CD14-positive monocyte (primary cell): ENCODE measurements at regions not wholly inside any gene's neighbourhood (a gene's known extent, or its start where the extent isn't known, plus 50 kb on each side); places are given as distances from the start of the nearest gene placed in this dataset.

Source experiments
- DNase-seq, 3 donors: peaks; one replicate each; pipeline ENCODE4 v3.0.0-alpha.2; 2011 to 2022
- H2AFZ ChIP-seq: 2 replicates; pipeline ENCODE4 v1.6.0; 2012; ENCODE audit warnings: mild to moderate bottlenecking, low read depth, low read length, inconsistent platforms; ENCODE audit not compliant: insufficient read depth, poor library complexity, severe bottlenecking
- H3K27ac ChIP-seq, 2 donors: 1 replicate in 1 of 2; 2 replicates in 1 of 2; pipeline ENCODE4 v1.5.1; 2012 to 2013; ENCODE audit warnings: low read length in 2 of 2, control low read depth in 1 of 2, inconsistent platforms in 1 of 2, low read depth in 1 of 2, mild to moderate bottlenecking in 1 of 2
- H3K27me3 ChIP-seq, 2 donors: one replicate each; pipeline versions ENCODE4 v1.6.0 to v1.6.1; 2011 to 2013; ENCODE audit warnings: low read length in 2 of 2; ENCODE audit not compliant: control insufficient read depth in 2 of 2, insufficient read depth in 2 of 2
- H3K36me3 ChIP-seq, 2 donors: replicated peaks in 1 of 2; 1 replicate in 1 of 2; 2 replicates in 1 of 2; pipeline versions ENCODE4 v1.5.1 to v1.6.1; 2012 to 2013; ENCODE audit warnings: low read length in 2 of 2, control low read depth in 1 of 2, inconsistent platforms in 1 of 2, mild to moderate bottlenecking in 1 of 2; ENCODE audit not compliant: insufficient read depth in 2 of 2, control insufficient read depth in 1 of 2
- H3K4me1 ChIP-seq, 2 donors: 1 replicate in 1 of 2; 2 replicates in 1 of 2; pipeline versions ENCODE4 v1.5.1 to v1.6.1; 2012 to 2013; ENCODE audit warnings: low read length in 2 of 2, control low read depth in 1 of 2, inconsistent platforms in 1 of 2, mild to moderate bottlenecking in 1 of 2, moderate library complexity in 1 of 2; ENCODE audit not compliant: insufficient read depth in 2 of 2, control insufficient read depth in 1 of 2
- H3K4me2 ChIP-seq: replicated peaks from 2 replicates; pipeline ENCODE3; 2012; ENCODE audit warnings: low read length, moderate library complexity, mild to moderate bottlenecking; ENCODE audit not compliant: poor library complexity, severe bottlenecking; ENCODE audit errors: extremely low read depth
- H3K4me3 ChIP-seq, 3 experiments: fragments of 200-600 bp in 1 of 3; sonication (generic) in 1 of 3; replicated peaks in 1 of 3; 1 replicate in 2 of 3; 2 replicates in 1 of 3; pipeline ENCODE4 v1.5.1; 2011 to 2013; ENCODE audit warnings: low read length in 3 of 3, mild to moderate bottlenecking in 3 of 3, control low read depth in 2 of 3, low read depth in 2 of 3, inconsistent platforms in 1 of 3, moderate library complexity in 1 of 3
- H3K79me2 ChIP-seq: 2 replicates; pipeline ENCODE4 v1.6.0; 2012; ENCODE audit warnings: mild to moderate bottlenecking, control low read depth, inconsistent platforms, low read length, moderate library complexity; ENCODE audit not compliant: insufficient read depth
- H3K9ac ChIP-seq: 2 replicates; pipeline ENCODE4 v1.6.0; 2017; ENCODE audit warnings: low read length, mild to moderate bottlenecking; ENCODE audit not compliant: insufficient read depth, poor library complexity, severe bottlenecking
- H3K9me3 ChIP-seq, 2 donors: replicated peaks in 1 of 2; 1 replicate in 1 of 2; 2 replicates in 1 of 2; pipeline versions ENCODE4 v1.5.1 to v1.6.1; 2012 to 2013; ENCODE audit warnings: low read length in 2 of 2, control low read depth in 1 of 2; ENCODE audit not compliant: control insufficient read depth in 1 of 2, insufficient read depth in 1 of 2
- H4K20me1 ChIP-seq: 2 replicates; pipeline ENCODE4 v1.6.0; 2012; ENCODE audit warnings: mild to moderate bottlenecking, low read length, control low read depth, moderate library complexity; ENCODE audit not compliant: insufficient read depth
- H3K27ac Mint-ChIP-seq, 7 donors: one replicate each; pipeline ENCODE4 v1.8.0; 2020; ENCODE audit warnings: mild to moderate bottlenecking in 7 of 7, mixed read lengths in 7 of 7, moderate library complexity in 6 of 7, inconsistent platforms in 2 of 7
- H3K27me3 Mint-ChIP-seq, 3 donors: one replicate each; pipeline ENCODE4 v1.8.0; 2021 to 2022; ENCODE audit warnings: low read depth in 3 of 3, mild to moderate bottlenecking in 3 of 3, mixed read lengths in 3 of 3, moderate library complexity in 3 of 3, inconsistent platforms in 1 of 3
- H3K36me3 Mint-ChIP-seq, 2 donors: one replicate each; pipeline ENCODE4 v1.8.0; 2020; ENCODE audit warnings: mixed read lengths in 2 of 2, inconsistent platforms in 1 of 2, mild to moderate bottlenecking in 1 of 2
- H3K4me1 Mint-ChIP-seq: one replicate; pipeline ENCODE4 v1.8.0; 2020; ENCODE audit warnings: mild to moderate bottlenecking, mixed read lengths
- H3K4me3 Mint-ChIP-seq, 2 donors: one replicate each; pipeline ENCODE4 v1.8.0; 2020; ENCODE audit warnings: mild to moderate bottlenecking in 2 of 2, mixed read lengths in 2 of 2, moderate library complexity in 1 of 2
- H3K9me3 Mint-ChIP-seq, 7 donors: one replicate each; pipeline ENCODE4 v1.8.0; 2020 to 2022; ENCODE audit warnings: mixed read lengths in 7 of 7, mild to moderate bottlenecking in 6 of 7, moderate library complexity in 6 of 7, inconsistent platforms in 2 of 7
- CTCF ChIP-seq: fragments of 200-600 bp; IDR thresholded peaks from one replicate; pipeline ENCODE4 v1.8.0; 2022; ENCODE audit warnings: antibody characterized with exemption, mild to moderate bottlenecking
- WGBS: methylation state at CpG from one replicate; pipeline ENCODE4 v1.1.5; 2013; ENCODE audit warnings: missing lambda C conversion rate; ENCODE audit not compliant: insufficient coverage; 5-methylcytosine and 5-hydroxymethylcytosine counted together
- intact Hi-C, 2 donors: fragments of 100-400 bp; cut with micrococcal nuclease; formaldehyde crosslinking; loops; one replicate each; pipeline versions ENCODE4 v1.15.0 to v1.15.1; 2023

DNA sequence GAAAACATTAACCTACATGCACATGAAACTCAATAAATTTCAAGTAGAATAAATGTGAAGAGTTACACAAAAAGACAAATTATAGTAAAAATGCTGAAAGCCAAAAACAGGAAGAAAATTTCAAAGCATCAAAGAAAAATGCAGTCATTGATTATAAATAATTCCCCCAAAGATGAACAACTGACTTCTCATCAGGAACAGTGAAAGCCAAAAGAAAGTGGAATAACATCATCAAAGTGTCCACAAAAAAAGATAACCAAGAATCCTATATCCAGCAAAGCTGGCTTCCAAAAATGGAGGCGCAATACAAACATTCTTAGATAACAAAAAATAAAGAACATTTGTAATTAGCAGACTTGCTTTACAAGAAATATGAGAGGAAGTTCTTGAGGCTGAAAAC, 161.6 kb downstream of the CMPK2 start:
- H3K27ac ChIP-seq: no peak overlapping the region
- Mint-ChIP-seq H3K4me3 (no peak overlapping the region), H3K27me3 (peaks cover 0 to 3% (median under 1%) of the 10 kb centered on the region in 3 donors), H3K4me1 (no peaks in the 10 kb centered on the region), H3K36me3 (no peaks in the 10 kb centered on the region), H3K9me3 (peaks cover 3 to 16% (median 9%) of the 10 kb centered on the region in 7 donors), H3K27ac (no peak overlapping the region)
- H3K79me2 ChIP-seq: no peaks in the 10 kb centered on the region
- no peak overlapping the region for H3K4me2 ChIP-seq
- H3K4me1 ChIP-seq: no peaks in the 10 kb centered on the region
- H3K36me3 ChIP-seq: no peaks in the 10 kb centered on the region
- no peak for TF ChIP-seq CTCF
- H4K20me1 ChIP-seq: no peaks in the 10 kb centered on the region
- intact Hi-C loops: no loop called here
- no peak overlapping the region for H3K4me3 ChIP-seq
- H3K27me3 ChIP-seq: no peaks in the 10 kb centered on the region
- no peak overlapping the region for H3K9ac ChIP-seq
- peaks cover 0 to 11% of the 10 kb centered on the region in 2 donors for H3K9me3 ChIP-seq
- DNase-seq: no peak
- WGBS: no CpG with 5 or more reads among the region's 1 CpG
- H2AFZ ChIP-seq: no peak overlapping the region

- no peak overlapping the region for H3K9ac ChIP-seq
- no peaks in the 10 kb centered on the region for H3K36me3 ChIP-seq
- peaks cover 0 to 3% (median 0%) of the 10 kb centered on the region in 3 donors for H3K27me3 Mint-ChIP-seq
- no peak for DNase-seq
- peaks cover 0 to 3% (median 0%) of the 10 kb centered on the region in 7 donors for H3K9me3 Mint-ChIP-seq
- no peak overlapping the region for H3K27ac Mint-ChIP-seq
- no peak for TF ChIP-seq CTCF
- no peak overlapping the region for H2AFZ ChIP-seq
- no peak overlapping the region for H3K27ac ChIP-seq
- H3K36me3 Mint-ChIP-seq: no peaks in the 10 kb centered on the region
- H3K4me3 Mint-ChIP-seq: no peak overlapping the region
- H3K27me3 ChIP-seq: no peaks in the 10 kb centered on the region
- no peaks in the 10 kb centered on the region for H3K4me1 Mint-ChIP-seq
- no peaks in the 10 kb centered on the region for H4K20me1 ChIP-seq
- no peaks in the 10 kb centered on the region for H3K4me1 ChIP-seq
- WGBS: 100% methylated on average over 2 of the region's 2 CpGs
- no peaks in the 10 kb centered on the region for H3K79me2 ChIP-seq
- no peak overlapping the region for H3K4me2 ChIP-seq
- H3K9me3 ChIP-seq: no peaks in the 10 kb centered on the region
- H3K4me3 ChIP-seq: no peak overlapping the region
- intact Hi-C loops: no loop called here
These were observed 144.3 kb downstream of the CMPK2 start for GRCh38 chr2:6721395-6721794.
